Ishikawa (cell line): ENCODE measurements at regions not wholly inside any gene's neighbourhood (a gene's known extent, or its start where the extent isn't known, plus 50 kb on each side); places are given as distances from the start of the nearest gene placed in this dataset.

ENCODE experiments used
- CEBPB ChIP-seq: IDR thresholded peaks from 2 replicates; pipeline ENCODE4 v1.6.1; 2012
- CREB1 ChIP-seq: IDR thresholded peaks from 2 replicates; pipeline ENCODE4 v1.6.1; 2012; ENCODE audit warnings: low read depth
- EGR1 ChIP-seq: IDR thresholded peaks from 2 replicates; pipeline ENCODE4 v1.6.1; 2012
- EP300 ChIP-seq: IDR thresholded peaks from 2 replicates; pipeline ENCODE4 v1.6.1; 2012; ENCODE audit warnings: borderline replicate concordance
- FOXM1 ChIP-seq: IDR thresholded peaks from 2 replicates; pipeline ENCODE4 v1.6.1; 2012; ENCODE audit warnings: low read depth, borderline replicate concordance
- MAX ChIP-seq: IDR thresholded peaks from 2 replicates; pipeline ENCODE4 v1.6.1; 2012
- NFIC ChIP-seq: IDR thresholded peaks from 2 replicates; pipeline ENCODE4 v1.6.1; 2012
- RAD21 ChIP-seq: IDR thresholded peaks from 2 replicates; pipeline ENCODE4 v1.6.1; 2012; ENCODE audit warnings: low read depth
- REST ChIP-seq: IDR thresholded peaks from 2 replicates; pipeline ENCODE4 v1.6.1; 2012; ENCODE audit warnings: low read depth, mild to moderate bottlenecking
- TAF1 ChIP-seq: IDR thresholded peaks from 2 replicates; pipeline ENCODE4 v1.6.1; 2012; ENCODE audit warnings: low read depth, mild to moderate bottlenecking
- TEAD4 ChIP-seq: IDR thresholded peaks from 2 replicates; pipeline ENCODE4 v1.6.1; 2012
- YY1 ChIP-seq: IDR thresholded peaks from 2 replicates; pipeline ENCODE4 v1.6.1; 2012; ENCODE audit warnings: low read depth
- ZBTB7A ChIP-seq: IDR thresholded peaks from 2 replicates; pipeline ENCODE4 v1.6.1; 2012; ENCODE audit warnings: low read depth

- no peak for TF ChIP-seq EP300
- TF ChIP-seq TEAD4: no peak
- TF ChIP-seq YY1: no peak
- TF ChIP-seq RAD21: no peak
- no peak for TF ChIP-seq REST
- no peak for TF ChIP-seq MAX
- no peak for TF ChIP-seq TAF1
- no peak for TF ChIP-seq NFIC
- TF ChIP-seq CEBPB: no peak
- no peak for TF ChIP-seq FOXM1
- no peak for TF ChIP-seq ZBTB7A
- TF ChIP-seq EGR1: no peak
- TF ChIP-seq CREB1: no peak
Observed at GRCh38 chr2:228526687-228527086, 345.2 kb upstream of the SPHKAP start.
